ENCODE measurements at regions not wholly inside any gene's neighbourhood (a gene's known extent, or its start where the extent isn't known, plus 50 kb on each side); places are given as distances from the start of the nearest gene placed in this dataset.

DNA sequence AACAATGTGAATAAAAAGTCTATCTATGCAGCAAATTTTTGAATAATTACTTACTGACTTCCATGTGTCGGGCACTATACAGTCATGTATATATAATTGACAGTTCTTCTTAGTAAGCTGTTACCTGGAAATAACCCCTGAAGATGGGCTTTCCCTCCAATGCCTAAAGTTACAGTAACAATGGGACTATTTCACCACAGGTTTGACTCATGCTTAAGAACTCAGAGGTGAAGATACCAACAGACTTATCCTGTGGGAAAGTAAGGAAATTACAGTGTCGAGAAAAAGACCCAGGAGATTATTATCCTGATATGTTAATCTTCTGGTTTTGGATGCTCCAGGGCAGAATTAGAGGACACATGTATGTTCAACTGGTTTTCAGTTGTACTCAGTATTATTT is 601.5 kb upstream of the SOX9 start:
- Histone ChIP-seq H3K36me3 (ENCODE audit: insufficient read depth, low read length) (no peaks in the 10 kb centered on the region), H2AFZ (ENCODE audit: low read depth, low read length) (no peak overlapping the region), H3K9me3 (ENCODE audit: low read length) (no peaks in the 10 kb centered on the region), H3K4me3 (ENCODE audit: low read length) (no peak overlapping the region), H3K27me3 (ENCODE audit: insufficient read depth, low read length) (no peaks in the 10 kb centered on the region), H3K4me1 (ENCODE audit: insufficient read depth, low read length) (peaks cover 4% of the 10 kb centered on the region)

DNA sequence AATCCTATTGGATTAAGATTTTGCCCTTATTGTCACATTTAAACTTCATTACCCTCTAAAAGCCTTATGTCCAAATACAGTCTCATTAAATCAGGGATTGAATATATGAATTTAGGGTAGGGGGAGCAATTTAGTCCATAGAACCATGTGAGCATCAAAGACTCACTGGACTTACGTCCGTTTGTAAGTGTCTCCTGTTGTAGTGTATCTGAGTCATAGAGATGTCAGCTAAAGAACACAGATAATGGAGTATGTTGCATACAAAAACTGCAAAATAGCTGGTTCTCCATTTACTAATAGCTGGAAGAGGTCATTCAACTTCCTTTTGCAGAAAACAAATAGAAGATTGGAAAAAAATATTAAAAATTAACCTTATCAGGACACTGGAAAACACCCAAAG is 599.1 kb upstream of the SOX9 start:
- H3K4me1 ChIP-seq (ENCODE audit: insufficient read depth, low read length), result peaks cover 4% of the 10 kb centered on the region
- H3K9me3 ChIP-seq (ENCODE audit: low read length), result no peaks in the 10 kb centered on the region
- H3K4me3 ChIP-seq (ENCODE audit: low read length), result no peak overlapping the region
- H3K36me3 ChIP-seq (ENCODE audit: insufficient read depth, low read length), result no peaks in the 10 kb centered on the region
- H3K27me3 ChIP-seq (ENCODE audit: insufficient read depth, low read length), result no peaks in the 10 kb centered on the region
- H2AFZ ChIP-seq (ENCODE audit: low read depth, low read length), result no peak overlapping the region

DNA sequence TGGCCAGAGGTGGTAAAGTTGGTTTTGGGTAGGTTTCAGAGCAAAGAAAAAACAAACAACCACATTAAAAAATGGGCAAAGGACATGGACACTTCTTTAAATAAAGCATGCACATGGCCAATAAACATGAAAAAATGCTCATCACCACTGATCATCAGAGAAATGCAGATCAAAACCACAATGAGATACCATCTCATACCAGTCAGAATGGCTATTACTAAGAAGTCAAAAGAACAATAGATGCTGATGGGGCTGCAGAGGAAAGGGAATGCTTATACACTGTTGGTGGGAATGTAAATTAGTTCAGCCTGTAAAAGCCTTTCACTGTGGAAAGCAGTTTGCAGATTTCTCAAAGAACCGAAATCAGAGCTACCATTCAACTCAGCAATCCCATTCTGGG is 598.4 kb upstream of the SOX9 start:
- H3K27me3 ChIP-seq (ENCODE audit: insufficient read depth, low read length), result no peaks in the 10 kb centered on the region
- H3K4me3 ChIP-seq (ENCODE audit: low read length), result no peak overlapping the region
- no peak overlapping the region for H2AFZ ChIP-seq (ENCODE audit: low read depth, low read length)
- H3K36me3 ChIP-seq (ENCODE audit: insufficient read depth, low read length), result no peaks in the 10 kb centered on the region
- peaks cover 4% of the 10 kb centered on the region for H3K4me1 ChIP-seq (ENCODE audit: insufficient read depth, low read length)
- H3K9me3 ChIP-seq (ENCODE audit: low read length), result no peaks in the 10 kb centered on the region

DNA sequence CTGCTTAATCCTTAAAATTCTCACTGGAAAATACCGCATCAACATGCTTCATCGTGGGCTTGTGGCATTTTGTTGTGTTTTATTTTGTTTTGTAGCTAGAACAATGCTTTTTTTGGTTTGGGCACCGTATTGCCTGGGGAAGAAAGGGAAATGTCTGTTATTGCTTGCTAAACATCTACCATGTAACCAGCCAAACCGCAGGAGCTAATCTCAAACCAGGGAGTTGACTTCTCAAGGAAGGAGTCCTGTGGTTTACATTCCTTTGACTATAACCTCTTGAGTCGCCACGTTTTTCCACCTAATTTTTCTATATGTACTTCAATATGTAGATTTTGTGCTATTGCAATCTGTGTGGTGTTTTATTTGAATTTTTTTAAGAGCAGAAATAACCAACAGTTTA is 593.5 kb upstream of the SOX9 start:
- H2AFZ ChIP-seq (ENCODE audit: low read depth, low read length), result no peak overlapping the region
- H3K9me3 ChIP-seq (ENCODE audit: low read length), result no peaks in the 10 kb centered on the region
- H3K4me1 ChIP-seq (ENCODE audit: insufficient read depth, low read length), result peaks cover under 1% of the 10 kb centered on the region
- H3K36me3 ChIP-seq (ENCODE audit: insufficient read depth, low read length), result no peaks in the 10 kb centered on the region
- H3K27me3 ChIP-seq (ENCODE audit: insufficient read depth, low read length), result no peaks in the 10 kb centered on the region
- H3K4me3 ChIP-seq (ENCODE audit: low read length), result no peak overlapping the region

DNA sequence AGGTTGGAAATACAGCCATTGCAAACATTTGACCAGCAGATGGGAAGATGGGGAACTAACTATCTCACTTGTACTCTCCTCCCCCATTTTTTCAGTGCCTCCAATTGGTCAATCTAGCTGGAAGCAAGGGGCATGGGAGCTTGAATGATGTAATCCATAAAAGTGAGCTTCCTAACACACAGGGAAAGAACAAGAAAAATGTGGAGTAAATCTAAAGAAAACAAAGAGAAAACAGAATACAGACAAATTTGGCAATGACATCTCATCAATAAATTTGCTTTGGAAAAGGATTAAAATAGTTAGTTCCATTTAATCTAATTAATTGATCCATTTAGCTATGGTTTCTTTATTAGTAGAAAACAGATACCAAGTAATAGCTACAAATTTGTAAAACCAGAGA is 592.6 kb upstream of the SOX9 start:
- Histone ChIP-seq H3K4me1 (ENCODE audit: insufficient read depth, low read length) (no peaks in the 10 kb centered on the region), H3K27me3 (ENCODE audit: insufficient read depth, low read length) (no peaks in the 10 kb centered on the region), H3K36me3 (ENCODE audit: insufficient read depth, low read length) (no peaks in the 10 kb centered on the region), H3K9me3 (ENCODE audit: low read length) (no peaks in the 10 kb centered on the region), H3K4me3 (ENCODE audit: low read length) (no peak overlapping the region), H2AFZ (ENCODE audit: low read depth, low read length) (no peak overlapping the region)

DNA sequence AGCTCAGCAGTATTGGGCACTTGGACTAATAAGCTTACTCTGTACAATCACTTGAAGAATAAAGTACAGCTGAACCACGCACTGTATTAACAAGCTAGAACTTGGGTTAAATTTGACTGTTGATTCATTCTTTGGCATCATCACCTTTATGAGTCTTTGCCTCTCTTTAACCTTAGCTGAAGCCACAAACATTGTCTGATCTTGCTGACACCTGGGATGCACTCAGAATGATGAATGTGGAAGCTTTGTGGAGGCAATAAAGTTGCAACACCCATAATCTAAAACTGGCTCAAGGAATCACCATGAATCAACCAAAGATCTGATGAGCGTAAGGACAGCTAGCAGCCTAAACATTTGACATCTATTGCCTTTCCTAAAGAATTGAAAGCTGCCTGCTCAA is 590.6 kb upstream of the SOX9 start:
- no peaks in the 10 kb centered on the region for H3K27me3 ChIP-seq (ENCODE audit: insufficient read depth, low read length)

DNA sequence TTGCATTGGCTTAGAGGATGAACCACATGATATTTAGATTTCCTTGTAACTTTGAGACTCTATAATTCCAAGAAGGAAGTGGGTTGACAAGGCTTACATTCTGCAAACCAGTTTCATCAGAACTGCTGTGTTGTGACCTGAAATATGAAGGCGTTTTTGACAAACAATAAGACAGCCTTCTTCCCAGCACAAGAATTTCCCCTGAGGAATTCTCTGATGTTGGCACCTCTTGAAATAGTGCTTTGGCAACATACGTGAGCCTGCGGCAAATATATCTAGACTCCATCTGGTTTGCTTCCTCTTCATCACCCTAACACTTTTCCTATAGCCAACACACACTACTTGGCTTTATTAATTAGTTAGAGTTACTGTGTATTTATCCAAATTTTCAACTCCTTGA is 585.5 kb upstream of the SOX9 start:
- H3K4me3 ChIP-seq (ENCODE audit: low read length), result no peak overlapping the region

More for the DNA sequence above, 590.6 kb upstream of the SOX9 start:
- H3K36me3 ChIP-seq (ENCODE audit: insufficient read depth, low read length), result no peaks in the 10 kb centered on the region
- H3K4me1 ChIP-seq (ENCODE audit: insufficient read depth, low read length), result no peaks in the 10 kb centered on the region
- no peaks in the 10 kb centered on the region for H3K9me3 ChIP-seq (ENCODE audit: low read length)
- H2AFZ ChIP-seq (ENCODE audit: low read depth, low read length), result no peak overlapping the region
- no peak overlapping the region for H3K4me3 ChIP-seq (ENCODE audit: low read length)

DNA sequence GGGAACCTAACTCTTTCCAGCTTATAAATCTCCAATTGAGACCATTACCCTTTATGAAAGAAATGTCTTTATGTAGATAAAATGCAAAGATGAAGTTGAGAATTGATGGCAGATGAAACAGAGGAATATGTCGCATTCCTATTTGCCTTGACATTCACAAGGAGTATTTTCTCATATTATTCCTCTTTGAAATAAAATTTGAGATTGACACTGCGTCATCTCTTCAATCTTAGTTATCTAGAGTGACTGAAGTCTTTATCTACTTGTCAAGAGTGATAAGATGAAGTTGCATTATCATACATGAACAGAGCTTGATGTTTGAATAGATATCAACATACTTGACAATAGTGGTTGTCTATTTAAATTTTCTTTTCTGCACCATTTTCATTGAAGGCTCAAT is 574.4 kb upstream of the SOX9 start:
- no peak overlapping the region for H2AFZ ChIP-seq (ENCODE audit: low read depth, low read length)
- H3K9me3 ChIP-seq (ENCODE audit: low read length), result no peaks in the 10 kb centered on the region
- no peak overlapping the region for H3K4me3 ChIP-seq (ENCODE audit: low read length)
- H3K27me3 ChIP-seq (ENCODE audit: insufficient read depth, low read length), result no peaks in the 10 kb centered on the region
- H3K4me1 ChIP-seq (ENCODE audit: insufficient read depth, low read length), result peaks cover 10% of the 10 kb centered on the region
- H3K36me3 ChIP-seq (ENCODE audit: insufficient read depth, low read length), result no peaks in the 10 kb centered on the region

More for the DNA sequence above, 585.5 kb upstream of the SOX9 start:
- H3K9me3 ChIP-seq (ENCODE audit: low read length), result no peaks in the 10 kb centered on the region
- no peaks in the 10 kb centered on the region for H3K4me1 ChIP-seq (ENCODE audit: insufficient read depth, low read length)
- no peaks in the 10 kb centered on the region for H3K36me3 ChIP-seq (ENCODE audit: insufficient read depth, low read length)
- no peaks in the 10 kb centered on the region for H3K27me3 ChIP-seq (ENCODE audit: insufficient read depth, low read length)
- no peak overlapping the region for H2AFZ ChIP-seq (ENCODE audit: low read depth, low read length)

DNA sequence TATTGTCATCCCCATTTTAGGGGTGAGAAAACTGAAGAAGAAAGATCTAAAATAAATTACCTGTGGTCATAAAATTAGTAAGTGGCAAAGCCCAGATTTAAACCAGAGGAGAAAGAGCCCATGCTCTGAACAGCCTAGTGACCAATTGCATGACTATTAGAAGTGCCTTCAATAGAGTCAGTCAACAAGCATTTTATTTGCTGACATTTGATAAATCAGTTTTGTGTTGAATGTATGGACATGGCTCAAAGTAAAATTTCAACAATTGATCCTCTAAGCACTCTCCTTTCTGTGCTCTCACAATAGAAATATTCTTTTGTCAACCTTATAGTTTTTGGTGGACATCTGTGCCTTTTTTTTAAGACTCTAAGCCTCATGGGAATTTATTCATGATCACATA is 572.9 kb upstream of the SOX9 start:
- Histone ChIP-seq H3K4me3 (ENCODE audit: low read length) (no peak overlapping the region), H2AFZ (ENCODE audit: low read depth, low read length) (no peak overlapping the region), H3K36me3 (ENCODE audit: insufficient read depth, low read length) (no peaks in the 10 kb centered on the region), H3K9me3 (ENCODE audit: low read length) (no peaks in the 10 kb centered on the region), H3K4me1 (ENCODE audit: insufficient read depth, low read length) (peaks cover 10% of the 10 kb centered on the region), H3K27me3 (ENCODE audit: insufficient read depth, low read length) (no peaks in the 10 kb centered on the region)

DNA sequence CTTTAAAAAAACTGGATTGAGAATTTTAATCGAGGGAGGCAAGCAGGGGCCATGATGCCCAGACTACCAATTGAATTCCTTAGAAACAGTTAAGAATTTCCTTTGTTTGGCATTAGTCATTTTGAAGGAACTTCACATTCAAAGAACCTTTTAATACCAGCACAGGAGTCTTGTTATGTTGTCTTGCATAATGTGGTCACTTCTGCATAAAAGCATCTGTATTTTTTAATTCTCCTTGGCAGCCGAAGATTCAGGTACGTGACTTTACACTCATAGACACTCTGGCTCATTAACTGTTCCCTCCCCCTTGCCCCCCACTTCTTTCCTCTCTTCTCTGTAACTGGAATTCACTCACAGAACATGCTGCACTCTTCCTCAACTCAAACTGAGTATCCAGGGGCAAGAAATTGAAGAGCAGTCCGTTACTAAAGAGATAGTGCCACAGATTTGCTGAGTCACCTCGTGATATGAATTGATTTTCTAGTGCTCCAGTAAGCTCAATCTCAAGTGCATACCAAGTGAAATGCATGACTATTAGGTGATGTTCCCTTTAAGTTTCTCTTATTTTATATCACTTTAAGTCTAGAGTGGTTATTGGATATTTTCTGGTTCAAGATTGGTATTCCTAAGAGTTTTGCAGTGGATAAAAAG is 572.2 kb upstream of the SOX9 start:
- Histone ChIP-seq H3K4me1 (ENCODE audit: insufficient read depth, low read length) (peaks cover 10% of the 10 kb centered on the region), H2AFZ (ENCODE audit: low read depth, low read length) (no peak overlapping the region), H3K9me3 (ENCODE audit: low read length) (no peaks in the 10 kb centered on the region), H3K4me3 (ENCODE audit: low read length) (no peak overlapping the region), H3K36me3 (ENCODE audit: insufficient read depth, low read length) (no peaks in the 10 kb centered on the region), H3K27me3 (ENCODE audit: insufficient read depth, low read length) (no peaks in the 10 kb centered on the region)

DNA sequence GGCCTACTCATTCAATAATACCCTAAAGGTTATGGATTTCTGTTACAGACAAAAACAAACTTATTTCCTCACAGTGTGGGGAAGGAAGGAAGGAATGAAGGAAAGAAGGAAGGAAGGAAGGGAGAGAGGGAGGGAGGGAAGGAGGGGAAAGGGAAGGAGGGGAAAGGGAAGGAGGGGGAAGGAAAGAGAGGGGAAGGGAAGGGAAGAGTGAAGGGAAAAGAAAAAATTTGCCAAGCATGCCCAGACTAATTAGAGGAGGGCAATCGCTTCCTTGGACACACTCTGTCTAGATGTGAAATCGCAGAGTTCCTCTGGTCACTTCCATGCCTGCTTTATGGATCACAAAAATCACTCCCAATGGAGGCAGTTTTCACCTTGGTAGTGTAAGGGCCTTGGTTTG is 570.1 kb upstream of the SOX9 start:
- Histone ChIP-seq H2AFZ (ENCODE audit: low read depth, low read length) (no peak overlapping the region), H3K4me3 (ENCODE audit: low read length) (no peak overlapping the region), H3K4me1 (ENCODE audit: insufficient read depth, low read length) (peaks cover 10% of the 10 kb centered on the region), H3K9me3 (ENCODE audit: low read length) (no peaks in the 10 kb centered on the region), H3K36me3 (ENCODE audit: insufficient read depth, low read length) (no peaks in the 10 kb centered on the region), H3K27me3 (ENCODE audit: insufficient read depth, low read length) (no peaks in the 10 kb centered on the region)

DNA sequence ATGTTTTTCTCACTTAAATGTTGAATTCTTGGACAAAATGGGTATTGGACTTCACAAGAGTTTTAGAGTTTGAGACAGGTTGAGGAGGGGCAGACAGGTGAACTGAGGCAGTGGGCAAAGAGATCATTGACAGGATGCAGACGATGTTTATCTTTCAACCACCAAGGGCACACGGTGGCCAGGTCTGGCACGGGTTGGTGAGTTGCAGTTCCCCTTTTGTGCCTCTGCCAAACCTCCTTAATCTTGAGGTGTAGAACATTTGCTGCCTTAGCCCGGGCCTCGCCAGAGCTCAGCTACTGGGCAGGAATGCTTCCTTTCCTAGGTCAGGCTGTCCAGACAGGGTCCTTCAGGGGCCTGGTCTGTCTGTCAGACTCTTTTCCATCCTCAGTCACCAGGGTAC is 567.4 kb upstream of the SOX9 start:
- no peaks in the 10 kb centered on the region for H3K27me3 ChIP-seq (ENCODE audit: insufficient read depth, low read length)

DNA sequence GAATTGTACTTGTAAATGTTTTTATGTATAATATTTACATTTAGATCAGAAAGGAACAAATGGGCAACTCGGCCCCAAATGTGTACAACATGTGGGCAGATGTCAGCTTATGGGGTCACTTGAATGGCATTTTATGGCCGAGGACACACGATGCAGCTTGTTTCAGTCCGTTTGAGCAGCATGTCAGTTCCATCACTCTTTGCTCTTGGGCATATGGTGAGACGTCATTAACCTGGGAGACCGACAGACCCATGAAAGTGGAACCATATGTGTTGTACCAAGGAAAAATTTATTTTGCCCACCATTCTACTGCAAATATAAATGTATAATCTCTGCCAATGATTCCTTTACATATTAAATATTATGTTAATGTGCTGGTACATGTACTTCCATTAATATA is 561.9 kb upstream of the SOX9 start:
- H3K4me3 ChIP-seq (ENCODE audit: low read length), result no peak overlapping the region
- no peaks in the 10 kb centered on the region for H3K36me3 ChIP-seq (ENCODE audit: insufficient read depth, low read length)
- no peaks in the 10 kb centered on the region for H3K9me3 ChIP-seq (ENCODE audit: low read length)
- H3K4me1 ChIP-seq (ENCODE audit: insufficient read depth, low read length), result peaks cover 7% of the 10 kb centered on the region
- H3K27me3 ChIP-seq (ENCODE audit: insufficient read depth, low read length), result no peaks in the 10 kb centered on the region
- H2AFZ ChIP-seq (ENCODE audit: low read depth, low read length), result no peak overlapping the region

More for the DNA sequence above, 567.4 kb upstream of the SOX9 start:
- no peak overlapping the region for H2AFZ ChIP-seq (ENCODE audit: low read depth, low read length)
- no peaks in the 10 kb centered on the region for H3K9me3 ChIP-seq (ENCODE audit: low read length)
- no peak overlapping the region for H3K4me3 ChIP-seq (ENCODE audit: low read length)
- no peaks in the 10 kb centered on the region for H3K36me3 ChIP-seq (ENCODE audit: insufficient read depth, low read length)
- H3K4me1 ChIP-seq (ENCODE audit: insufficient read depth, low read length), result peaks cover 6% of the 10 kb centered on the region

DNA sequence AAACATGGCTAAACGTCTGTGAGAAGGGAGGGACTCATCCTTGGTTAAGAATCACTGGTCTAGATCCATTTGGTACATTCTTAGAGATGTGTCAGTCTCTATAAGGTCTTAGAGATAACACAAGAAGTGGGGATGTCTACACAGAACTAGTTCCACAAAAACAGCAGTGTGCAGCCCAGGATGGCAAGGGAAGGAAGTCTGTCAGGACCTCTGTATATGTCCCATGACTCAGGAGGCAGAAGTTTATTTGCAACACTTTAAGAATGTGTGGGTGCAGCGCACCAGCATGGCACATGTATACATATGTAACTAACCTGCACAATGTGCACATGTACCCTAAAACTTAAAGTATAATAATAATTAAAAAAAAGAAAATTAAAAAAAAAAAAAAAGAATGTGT is 548.5 kb upstream of the SOX9 start:
- H2AFZ ChIP-seq (ENCODE audit: low read depth, low read length), result no peak overlapping the region
- no peak overlapping the region for H3K4me3 ChIP-seq (ENCODE audit: low read length)
- H3K36me3 ChIP-seq (ENCODE audit: insufficient read depth, low read length), result no peaks in the 10 kb centered on the region
- no peaks in the 10 kb centered on the region for H3K9me3 ChIP-seq (ENCODE audit: low read length)
- no peaks in the 10 kb centered on the region for H3K27me3 ChIP-seq (ENCODE audit: insufficient read depth, low read length)
- no peaks in the 10 kb centered on the region for H3K4me1 ChIP-seq (ENCODE audit: insufficient read depth, low read length)
